SK-N-SH (cell line): ENCODE measurements at regions not wholly inside any gene's neighbourhood (a gene's known extent, or its start where the extent isn't known, plus 50 kb on each side); places are given as distances from the start of the nearest gene placed in this dataset.

ENCODE experiments used
- EP300 ChIP-seq, 2 experiments: IDR thresholded peaks; 2 replicates each; pipeline versions ENCODE4 v1.4.0 to v1.6.1; 2012; ENCODE audit warnings: borderline replicate concordance in 1 of 2, low read depth in 1 of 2, low read length in 1 of 2
- EZH2phosphoT487 ChIP-seq: fragments of 200-600 bp; sonication (generic); IDR thresholded peaks from 2 replicates; pipeline ENCODE4 v1.6.1; 2017; ENCODE audit warnings: low read depth, mixed run types, mild to moderate bottlenecking, antibody characterized with exemption, moderate library complexity, borderline replicate concordance
- GABPA ChIP-seq: IDR thresholded peaks from 2 replicates; pipeline ENCODE4 v1.4.0; 2012; ENCODE audit warnings: low read depth, mild to moderate bottlenecking
- JUND ChIP-seq: IDR thresholded peaks from 2 replicates; pipeline ENCODE4 v1.4.0; 2012
- POLR2AphosphoS5 ChIP-seq: IDR thresholded peaks from 2 replicates; pipeline ENCODE4 v1.6.1; 2012; ENCODE audit warnings: low read depth, low read length
- RFX5 ChIP-seq: IDR thresholded peaks from 2 replicates; pipeline ENCODE4 v1.6.1; 2012; ENCODE audit warnings: mild to moderate bottlenecking, improper control_type of control experiment, low read length
- TAF1 ChIP-seq: IDR thresholded peaks from 2 replicates; pipeline ENCODE4 v1.6.1; 2012; ENCODE audit warnings: low read depth, mild to moderate bottlenecking, low read length, moderate library complexity, borderline replicate concordance
- YY1 ChIP-seq: IDR thresholded peaks from 2 replicates; pipeline ENCODE4 v1.4.0; 2012; ENCODE audit warnings: low read depth, mild to moderate bottlenecking
- TF ChIP-seq, protein P1 (sequence below): fragments of 200-600 bp; sonication (generic); IDR thresholded peaks from 2 replicates; pipeline ENCODE4 v1.6.1; 2017; ENCODE audit warnings: antibody characterized with exemption, mild to moderate bottlenecking, moderate library complexity

GRCh38 chr15:70196372-70197316 is 98.9 kb upstream of the TLE3 start:
- TF ChIP-seq, protein P1, sequence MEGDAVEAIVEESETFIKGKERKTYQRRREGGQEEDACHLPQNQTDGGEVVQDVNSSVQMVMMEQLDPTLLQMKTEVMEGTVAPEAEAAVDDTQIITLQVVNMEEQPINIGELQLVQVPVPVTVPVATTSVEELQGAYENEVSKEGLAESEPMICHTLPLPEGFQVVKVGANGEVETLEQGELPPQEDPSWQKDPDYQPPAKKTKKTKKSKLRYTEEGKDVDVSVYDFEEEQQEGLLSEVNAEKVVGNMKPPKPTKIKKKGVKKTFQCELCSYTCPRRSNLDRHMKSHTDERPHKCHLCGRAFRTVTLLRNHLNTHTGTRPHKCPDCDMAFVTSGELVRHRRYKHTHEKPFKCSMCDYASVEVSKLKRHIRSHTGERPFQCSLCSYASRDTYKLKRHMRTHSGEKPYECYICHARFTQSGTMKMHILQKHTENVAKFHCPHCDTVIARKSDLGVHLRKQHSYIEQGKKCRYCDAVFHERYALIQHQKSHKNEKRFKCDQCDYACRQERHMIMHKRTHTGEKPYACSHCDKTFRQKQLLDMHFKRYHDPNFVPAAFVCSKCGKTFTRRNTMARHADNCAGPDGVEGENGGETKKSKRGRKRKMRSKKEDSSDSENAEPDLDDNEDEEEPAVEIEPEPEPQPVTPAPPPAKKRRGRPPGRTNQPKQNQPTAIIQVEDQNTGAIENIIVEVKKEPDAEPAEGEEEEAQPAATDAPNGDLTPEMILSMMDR, result no peak
- TF ChIP-seq RFX5 (no peak), EZH2phosphoT487 (no peak), POLR2AphosphoS5 (peak; percentile 17; the same call in 1 of the 2 replicates), YY1 (no peak), EP300 (IDR thresholded peaks at IDR 0.05; ENCODE audit: borderline replicate concordance in 1 of 2, low read depth in 1 of 2, low read length in 1 of 2) (peak in 1 of 2 experiments; percentile 77; a peak in 1 of 4 replicates), GABPA (no peak), TAF1 (peak; percentile 38; the same call in 1 of the 2 replicates), JUND (peak; percentile 32; the same call in 1 of the 2 replicates)
